ENCODE measurements at regions not wholly inside any gene's neighbourhood (a gene's known extent, or its start where the extent isn't known, plus 50 kb on each side); places are given as distances from the start of the nearest gene placed in this dataset.

GRCh38 chr1:213419401-213420030 is 368.5 kb downstream of the RPS6KC1 start:
- no peak for TF ChIP-seq CTCF (IDR thresholded peaks at IDR 0.05)
- TF ChIP-seq POLR2A (IDR thresholded peaks at IDR 0.05) = no peak
